Hepatocyte (in vitro differentiated cells): ENCODE measurements at regions not wholly inside any gene's neighbourhood (a gene's known extent, or its start where the extent isn't known, plus 50 kb on each side); places are given as distances from the start of the nearest gene placed in this dataset.

ENCODE experiments used
- DNase-seq: peaks from one replicate; pipeline ENCODE4 v3.0.0-alpha.2; 2016; ENCODE audit warnings: low spot score
- H2AFZ ChIP-seq: fragments of 200-600 bp; sonication (generic); 2 replicates; pipeline ENCODE4 v1.6.0; 2016; ENCODE audit warnings: antibody characterized with exemption, mild to moderate bottlenecking
- H3K27ac ChIP-seq: fragments of 200-600 bp; sonication (generic); 2 replicates; pipeline ENCODE4 v1.5.1; 2016; ENCODE audit warnings: mild to moderate bottlenecking
- H3K27me3 ChIP-seq: fragments of 200-600 bp; sonication (generic); 2 replicates; pipeline ENCODE4 v1.6.1; 2016
- H3K36me3 ChIP-seq: fragments of 200-600 bp; sonication (generic); replicated peaks from 2 replicates; pipeline ENCODE4 v1.5.1; 2016; ENCODE audit warnings: low read depth; ENCODE audit not compliant: insufficient read depth
- H3K4me1 ChIP-seq: fragments of 200-600 bp; sonication (generic); 2 replicates; pipeline ENCODE4 v1.5.1; 2016; ENCODE audit warnings: mild to moderate bottlenecking, moderate library complexity; ENCODE audit not compliant: insufficient read depth
- H3K4me2 ChIP-seq: fragments of 200-600 bp; sonication (generic); 2 replicates; pipeline ENCODE4 v1.6.0; 2016
- H3K4me3 ChIP-seq: fragments of 200-600 bp; sonication (generic); 2 replicates; pipeline ENCODE4 v1.5.1; 2016; ENCODE audit warnings: mild to moderate bottlenecking
- H3K79me2 ChIP-seq: fragments of 200-600 bp; sonication (generic); 2 replicates; pipeline ENCODE4 v1.6.0; 2017; ENCODE audit warnings: mild to moderate bottlenecking
- H3K9me2 ChIP-seq: fragments of 200-600 bp; sonication (generic); replicated peaks from 2 replicates; pipeline ENCODE4 v1.6.0; 2017; ENCODE audit warnings: mild to moderate bottlenecking; ENCODE audit not compliant: insufficient read depth
- H3K9me3 ChIP-seq: fragments of 200-600 bp; sonication (generic); 2 replicates; pipeline ENCODE4 v1.5.1; 2016; ENCODE audit warnings: low read depth, mild to moderate bottlenecking
- H4K20me1 ChIP-seq: fragments of 200-600 bp; sonication (generic); 2 replicates; pipeline ENCODE4 v1.6.0; 2016; ENCODE audit warnings: mild to moderate bottlenecking; ENCODE audit not compliant: insufficient read depth, poor library complexity, severe bottlenecking
- EZH2 ChIP-seq: fragments of 200-600 bp; sonication (generic); IDR thresholded peaks from 2 replicates; pipeline ENCODE4 v1.6.1; 2016; ENCODE audit warnings: antibody characterized with exemption, mild to moderate bottlenecking, borderline replicate concordance
- EZH2phosphoT487 ChIP-seq: fragments of 200-600 bp; sonication (generic); IDR thresholded peaks from one replicate; pipeline ENCODE4 v1.6.1; 2018; ENCODE audit warnings: antibody characterized with exemption, mild to moderate bottlenecking, low read depth, moderate library complexity; ENCODE audit not compliant: unreplicated experiment, severe bottlenecking
- WGBS: methylation state at CpG from one replicate; pipeline ENCODE4 v1.1.6; 2016; ENCODE audit warnings: low lambda C conversion rate; ENCODE audit errors: missing lambda C conversion rate; 5-methylcytosine and 5-hydroxymethylcytosine counted together
- TF ChIP-seq, protein P1 (sequence below): fragments of 200-600 bp; sonication (generic); IDR thresholded peaks from 2 replicates; pipeline ENCODE4 v1.5.1; 2016; ENCODE audit warnings: antibody characterized with exemption, mild to moderate bottlenecking; ENCODE audit not compliant: poor library complexity

DNA sequence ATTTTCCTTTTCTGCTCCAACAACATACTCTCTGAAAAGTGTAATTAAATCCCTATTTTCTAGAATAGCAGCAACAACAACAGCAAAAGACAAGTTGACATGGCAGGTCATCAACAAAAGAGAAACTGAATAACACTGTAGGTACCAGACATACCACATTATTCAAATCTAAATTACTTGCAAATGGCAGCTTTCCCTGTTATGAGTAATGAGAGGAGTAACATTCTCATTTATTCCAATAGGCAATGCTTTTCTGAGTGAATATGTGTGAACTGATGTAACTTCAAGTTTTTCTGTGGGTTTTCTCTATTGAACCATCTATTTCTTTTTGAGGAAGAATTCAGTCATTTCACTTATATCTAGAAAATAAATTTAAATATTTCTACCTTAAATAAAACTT, 501.5 kb downstream of the TRIB2 start:
- Histone ChIP-seq H3K27ac (no peak overlapping the region), H3K9me2 (no peaks in the 10 kb centered on the region), H4K20me1 (no peaks in the 10 kb centered on the region), H2AFZ (no peak overlapping the region), H3K4me3 (no peak overlapping the region), H3K36me3 (no peaks in the 10 kb centered on the region), H3K4me2 (no peak overlapping the region), H3K4me1 (no peaks in the 10 kb centered on the region), H3K9me3 (no peaks in the 10 kb centered on the region), H3K79me2 (no peaks in the 10 kb centered on the region), H3K27me3 (no peaks in the 10 kb centered on the region)
- DNase-seq, result no peak
- TF ChIP-seq, protein P1, sequence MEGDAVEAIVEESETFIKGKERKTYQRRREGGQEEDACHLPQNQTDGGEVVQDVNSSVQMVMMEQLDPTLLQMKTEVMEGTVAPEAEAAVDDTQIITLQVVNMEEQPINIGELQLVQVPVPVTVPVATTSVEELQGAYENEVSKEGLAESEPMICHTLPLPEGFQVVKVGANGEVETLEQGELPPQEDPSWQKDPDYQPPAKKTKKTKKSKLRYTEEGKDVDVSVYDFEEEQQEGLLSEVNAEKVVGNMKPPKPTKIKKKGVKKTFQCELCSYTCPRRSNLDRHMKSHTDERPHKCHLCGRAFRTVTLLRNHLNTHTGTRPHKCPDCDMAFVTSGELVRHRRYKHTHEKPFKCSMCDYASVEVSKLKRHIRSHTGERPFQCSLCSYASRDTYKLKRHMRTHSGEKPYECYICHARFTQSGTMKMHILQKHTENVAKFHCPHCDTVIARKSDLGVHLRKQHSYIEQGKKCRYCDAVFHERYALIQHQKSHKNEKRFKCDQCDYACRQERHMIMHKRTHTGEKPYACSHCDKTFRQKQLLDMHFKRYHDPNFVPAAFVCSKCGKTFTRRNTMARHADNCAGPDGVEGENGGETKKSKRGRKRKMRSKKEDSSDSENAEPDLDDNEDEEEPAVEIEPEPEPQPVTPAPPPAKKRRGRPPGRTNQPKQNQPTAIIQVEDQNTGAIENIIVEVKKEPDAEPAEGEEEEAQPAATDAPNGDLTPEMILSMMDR, result no peak
- TF ChIP-seq EZH2phosphoT487, result no peak
- no peak for TF ChIP-seq EZH2

DNA sequence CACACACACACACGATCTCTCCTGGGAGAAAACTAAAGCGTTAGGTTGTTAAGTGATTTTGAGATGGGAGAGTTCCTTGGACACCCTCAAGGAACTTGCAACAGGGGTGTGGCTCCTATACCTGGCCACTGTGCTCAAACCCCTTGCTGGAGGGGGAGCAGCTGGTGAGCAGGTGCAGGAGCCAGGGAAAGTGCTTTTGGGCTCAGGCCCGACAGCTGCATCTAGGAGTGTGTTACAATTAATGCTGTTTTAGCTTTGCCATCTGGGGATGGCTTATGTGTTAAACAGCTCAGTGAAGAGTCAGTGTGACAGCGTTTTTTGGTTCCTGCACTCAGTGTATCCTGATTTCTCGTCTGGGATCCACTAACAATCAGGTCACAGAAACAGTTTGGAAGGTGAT, 510.8 kb downstream of the TRIB2 start:
- WGBS, result 72% methylated on average over 5 of the region's 5 CpGs
- Histone ChIP-seq H3K4me3 (no peak overlapping the region), H4K20me1 (no peaks in the 10 kb centered on the region), H3K27ac (no peak overlapping the region), H3K36me3 (no peaks in the 10 kb centered on the region), H3K9me3 (no peaks in the 10 kb centered on the region), H3K27me3 (no peaks in the 10 kb centered on the region), H2AFZ (no peak overlapping the region), H3K9me2 (no peaks in the 10 kb centered on the region), H3K4me1 (no peaks in the 10 kb centered on the region), H3K79me2 (no peaks in the 10 kb centered on the region), H3K4me2 (no peak overlapping the region)
- TF ChIP-seq, protein P1, result no peak
- TF ChIP-seq EZH2, result no peak
- no peak for TF ChIP-seq EZH2phosphoT487
- DNase-seq, result no peak

DNA sequence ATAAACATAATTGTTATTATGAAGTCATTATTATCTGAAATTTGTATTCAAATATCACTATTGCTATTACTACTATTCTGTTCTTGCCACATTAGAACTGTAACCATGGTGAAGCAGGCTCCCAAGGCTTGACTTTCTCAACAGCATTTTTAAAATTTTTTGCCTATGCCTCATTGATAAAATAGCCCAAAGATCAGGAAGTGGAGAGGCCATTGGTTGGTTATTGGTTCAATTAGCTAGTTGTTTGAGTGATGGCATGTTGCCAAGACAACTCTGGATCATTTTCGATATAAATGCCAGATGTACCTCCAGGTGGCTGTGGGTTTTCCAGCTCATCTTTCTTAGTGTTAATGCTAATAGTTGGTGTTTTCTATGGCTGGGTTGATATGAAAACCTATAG, 513.5 kb downstream of the TRIB2 start:
- Histone ChIP-seq H3K79me2 (no peaks in the 10 kb centered on the region), H3K27ac (no peak overlapping the region), H3K4me2 (no peak overlapping the region), H3K36me3 (no peaks in the 10 kb centered on the region), H3K9me2 (no peaks in the 10 kb centered on the region), H2AFZ (no peak overlapping the region), H3K4me1 (no peaks in the 10 kb centered on the region), H4K20me1 (no peaks in the 10 kb centered on the region), H3K9me3 (no peaks in the 10 kb centered on the region), H3K4me3 (no peak overlapping the region), H3K27me3 (no peaks in the 10 kb centered on the region)
- no peak for DNase-seq
- WGBS, result 91% methylated on average over 1 of the region's 1 CpG
- TF ChIP-seq EZH2phosphoT487, result no peak
- no peak for TF ChIP-seq EZH2
- TF ChIP-seq, protein P1, result no peak

DNA sequence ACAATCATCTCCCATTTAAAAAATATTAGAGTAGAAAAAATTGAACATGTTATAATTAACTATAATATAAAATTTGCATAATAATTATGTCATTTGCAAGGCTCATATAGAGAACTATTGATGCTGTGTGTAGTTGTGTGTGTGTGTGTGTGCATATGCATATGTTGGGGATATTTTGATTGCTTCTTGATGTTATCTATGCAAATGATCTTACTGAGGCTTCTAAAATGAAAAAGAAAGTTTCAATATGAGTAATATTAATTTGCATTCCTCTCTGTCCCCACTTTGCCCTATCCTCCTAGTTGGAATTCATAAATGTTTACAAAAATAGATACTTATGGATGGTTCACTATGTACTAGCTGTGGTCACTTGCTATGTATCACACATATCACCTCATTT, 523.3 kb downstream of the TRIB2 start:
- no peak overlapping the region for H3K4me2 ChIP-seq
- H4K20me1 ChIP-seq, result no peaks in the 10 kb centered on the region
- DNase-seq, result no peak
- H3K9me2 ChIP-seq, result no peaks in the 10 kb centered on the region
- no peaks in the 10 kb centered on the region for H3K9me3 ChIP-seq
- no peak overlapping the region for H3K4me3 ChIP-seq
- H3K79me2 ChIP-seq, result no peaks in the 10 kb centered on the region
- H3K27me3 ChIP-seq, result no peaks in the 10 kb centered on the region
- H3K4me1 ChIP-seq, result no peaks in the 10 kb centered on the region
- no peak overlapping the region for H2AFZ ChIP-seq
- no peak overlapping the region for H3K27ac ChIP-seq
- no peaks in the 10 kb centered on the region for H3K36me3 ChIP-seq
- no peak for TF ChIP-seq EZH2
- TF ChIP-seq, protein P1, result no peak
